GM23338 (cell line): ENCODE measurements at regions not wholly inside any gene's neighbourhood (a gene's known extent, or its start where the extent isn't known, plus 50 kb on each side); places are given as distances from the start of the nearest gene placed in this dataset.

ENCODE experiments used
- CREB1 ChIP-seq: fragments of 250-450 bp; sonication (Bioruptor Pico); IDR thresholded peaks from 2 replicates; pipeline ENCODE4 v1.5.0; 2020; ENCODE audit warnings: low read depth, mild to moderate bottlenecking, moderate library complexity
- EZH2 ChIP-seq: fragments of 200-600 bp; sonication (generic); IDR thresholded peaks from one replicate; pipeline ENCODE4 v1.8.0; 2017; ENCODE audit warnings: antibody characterized with exemption, mild to moderate bottlenecking, low read depth; ENCODE audit not compliant: unreplicated experiment
- EZH2phosphoT487 ChIP-seq: fragments of 200-600 bp; sonication (generic); IDR thresholded peaks from one replicate; pipeline ENCODE4 v1.8.1; 2018; ENCODE audit warnings: antibody characterized with exemption; ENCODE audit not compliant: unreplicated experiment
- JUNB ChIP-seq: IDR thresholded peaks from one replicate; pipeline ENCODE4 v1.6.1; 2016; ENCODE audit warnings: antibody characterized with exemption; ENCODE audit not compliant: unreplicated experiment
- NANOG ChIP-seq: IDR thresholded peaks from 2 replicates; pipeline ENCODE4 v1.6.1; 2016; ENCODE audit warnings: antibody characterized with exemption, borderline replicate concordance
- POLR2AphosphoS5 ChIP-seq: IDR thresholded peaks from 2 replicates; pipeline ENCODE4 v1.6.1; 2016; ENCODE audit warnings: antibody characterized with exemption, low read depth
- STAT1 ChIP-seq: IDR thresholded peaks from one replicate; pipeline ENCODE4 v1.6.1; 2016; ENCODE audit warnings: antibody characterized with exemption; ENCODE audit not compliant: unreplicated experiment
- ZNF114 ChIP-seq: fragments of 250-450 bp; sonication (Bioruptor Pico); IDR thresholded peaks from 2 replicates; pipeline ENCODE4 v1.5.0; 2020; ENCODE audit warnings: mild to moderate bottlenecking, moderate library complexity
- ZNF331 ChIP-seq: fragments of 250-450 bp; sonication (Bioruptor Pico); IDR thresholded peaks from 2 replicates; pipeline ENCODE4 v1.5.0; 2020; ENCODE audit warnings: low read depth, mild to moderate bottlenecking, moderate library complexity
- TF ChIP-seq, protein P1 (sequence below): IDR thresholded peaks from one replicate; pipeline ENCODE4 v1.6.1; 2018; ENCODE audit warnings: antibody characterized with exemption; ENCODE audit not compliant: unreplicated experiment
- TF ChIP-seq, protein P2 (sequence below), 2 experiments: fragments of 200-600 bp in 1 of 2; sonication (generic) in 1 of 2; conservative IDR thresholded peaks; 2 replicates each; pipeline versions ENCODE4 v1.5.1 to v1.6.1; 2016 to 2017; ENCODE audit warnings: antibody characterized with exemption in 2 of 2, low read depth in 2 of 2, mild to moderate bottlenecking in 2 of 2, moderate library complexity in 1 of 2
- TF ChIP-seq, protein P3 (sequence below): IDR thresholded peaks from 2 replicates; pipeline ENCODE4 v1.6.1; 2016; ENCODE audit warnings: antibody characterized with exemption
- TF ChIP-seq, protein P4 (sequence below): fragments of 250-450 bp; sonication (Bioruptor Pico); IDR thresholded peaks from 2 replicates; pipeline ENCODE4 v1.5.0; 2020; ENCODE audit warnings: mild to moderate bottlenecking, moderate library complexity

DNA sequence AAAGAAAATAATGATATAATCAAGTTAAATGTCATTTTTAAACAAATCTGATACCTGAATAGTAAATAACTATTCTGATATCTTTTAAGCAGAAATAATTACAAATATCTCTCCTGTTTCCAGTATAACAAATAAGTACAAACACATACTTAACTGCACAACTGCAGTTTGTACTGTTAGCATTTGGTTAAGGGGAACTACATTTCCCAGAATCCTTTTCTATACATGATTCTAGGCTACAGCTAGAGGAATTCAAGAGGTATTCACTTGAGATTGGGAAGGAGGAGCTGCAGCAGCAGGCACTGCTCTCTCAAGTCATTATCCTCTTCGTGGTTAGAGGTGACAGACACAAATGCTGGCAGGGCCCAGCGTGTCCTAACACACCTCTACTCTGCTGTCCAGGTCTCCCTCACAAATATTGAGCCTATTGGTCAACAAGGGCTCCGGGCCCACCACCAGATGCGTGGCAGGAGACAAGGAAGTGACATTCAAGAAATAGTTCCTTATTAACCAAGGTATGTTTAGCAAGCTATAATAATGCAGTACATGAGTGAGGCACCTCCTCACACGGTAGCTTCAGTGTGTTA, 255.1 kb upstream of the MKLN1 start:
- TF ChIP-seq POLR2AphosphoS5, result no peak
- TF ChIP-seq, protein P1, sequence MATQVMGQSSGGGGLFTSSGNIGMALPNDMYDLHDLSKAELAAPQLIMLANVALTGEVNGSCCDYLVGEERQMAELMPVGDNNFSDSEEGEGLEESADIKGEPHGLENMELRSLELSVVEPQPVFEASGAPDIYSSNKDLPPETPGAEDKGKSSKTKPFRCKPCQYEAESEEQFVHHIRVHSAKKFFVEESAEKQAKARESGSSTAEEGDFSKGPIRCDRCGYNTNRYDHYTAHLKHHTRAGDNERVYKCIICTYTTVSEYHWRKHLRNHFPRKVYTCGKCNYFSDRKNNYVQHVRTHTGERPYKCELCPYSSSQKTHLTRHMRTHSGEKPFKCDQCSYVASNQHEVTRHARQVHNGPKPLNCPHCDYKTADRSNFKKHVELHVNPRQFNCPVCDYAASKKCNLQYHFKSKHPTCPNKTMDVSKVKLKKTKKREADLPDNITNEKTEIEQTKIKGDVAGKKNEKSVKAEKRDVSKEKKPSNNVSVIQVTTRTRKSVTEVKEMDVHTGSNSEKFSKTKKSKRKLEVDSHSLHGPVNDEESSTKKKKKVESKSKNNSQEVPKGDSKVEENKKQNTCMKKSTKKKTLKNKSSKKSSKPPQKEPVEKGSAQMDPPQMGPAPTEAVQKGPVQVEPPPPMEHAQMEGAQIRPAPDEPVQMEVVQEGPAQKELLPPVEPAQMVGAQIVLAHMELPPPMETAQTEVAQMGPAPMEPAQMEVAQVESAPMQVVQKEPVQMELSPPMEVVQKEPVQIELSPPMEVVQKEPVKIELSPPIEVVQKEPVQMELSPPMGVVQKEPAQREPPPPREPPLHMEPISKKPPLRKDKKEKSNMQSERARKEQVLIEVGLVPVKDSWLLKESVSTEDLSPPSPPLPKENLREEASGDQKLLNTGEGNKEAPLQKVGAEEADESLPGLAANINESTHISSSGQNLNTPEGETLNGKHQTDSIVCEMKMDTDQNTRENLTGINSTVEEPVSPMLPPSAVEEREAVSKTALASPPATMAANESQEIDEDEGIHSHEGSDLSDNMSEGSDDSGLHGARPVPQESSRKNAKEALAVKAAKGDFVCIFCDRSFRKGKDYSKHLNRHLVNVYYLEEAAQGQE, result no peak
- no peak for TF ChIP-seq STAT1
- TF ChIP-seq, protein P2, sequence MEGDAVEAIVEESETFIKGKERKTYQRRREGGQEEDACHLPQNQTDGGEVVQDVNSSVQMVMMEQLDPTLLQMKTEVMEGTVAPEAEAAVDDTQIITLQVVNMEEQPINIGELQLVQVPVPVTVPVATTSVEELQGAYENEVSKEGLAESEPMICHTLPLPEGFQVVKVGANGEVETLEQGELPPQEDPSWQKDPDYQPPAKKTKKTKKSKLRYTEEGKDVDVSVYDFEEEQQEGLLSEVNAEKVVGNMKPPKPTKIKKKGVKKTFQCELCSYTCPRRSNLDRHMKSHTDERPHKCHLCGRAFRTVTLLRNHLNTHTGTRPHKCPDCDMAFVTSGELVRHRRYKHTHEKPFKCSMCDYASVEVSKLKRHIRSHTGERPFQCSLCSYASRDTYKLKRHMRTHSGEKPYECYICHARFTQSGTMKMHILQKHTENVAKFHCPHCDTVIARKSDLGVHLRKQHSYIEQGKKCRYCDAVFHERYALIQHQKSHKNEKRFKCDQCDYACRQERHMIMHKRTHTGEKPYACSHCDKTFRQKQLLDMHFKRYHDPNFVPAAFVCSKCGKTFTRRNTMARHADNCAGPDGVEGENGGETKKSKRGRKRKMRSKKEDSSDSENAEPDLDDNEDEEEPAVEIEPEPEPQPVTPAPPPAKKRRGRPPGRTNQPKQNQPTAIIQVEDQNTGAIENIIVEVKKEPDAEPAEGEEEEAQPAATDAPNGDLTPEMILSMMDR (conservative IDR thresholded peaks at IDR 0.05; ENCODE audit: low read depth in 2 of 2), result no peak
- no peak for TF ChIP-seq EZH2phosphoT487
- TF ChIP-seq, protein P3, sequence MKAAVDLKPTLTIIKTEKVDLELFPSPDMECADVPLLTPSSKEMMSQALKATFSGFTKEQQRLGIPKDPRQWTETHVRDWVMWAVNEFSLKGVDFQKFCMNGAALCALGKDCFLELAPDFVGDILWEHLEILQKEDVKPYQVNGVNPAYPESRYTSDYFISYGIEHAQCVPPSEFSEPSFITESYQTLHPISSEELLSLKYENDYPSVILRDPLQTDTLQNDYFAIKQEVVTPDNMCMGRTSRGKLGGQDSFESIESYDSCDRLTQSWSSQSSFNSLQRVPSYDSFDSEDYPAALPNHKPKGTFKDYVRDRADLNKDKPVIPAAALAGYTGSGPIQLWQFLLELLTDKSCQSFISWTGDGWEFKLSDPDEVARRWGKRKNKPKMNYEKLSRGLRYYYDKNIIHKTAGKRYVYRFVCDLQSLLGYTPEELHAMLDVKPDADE, result no peak
- TF ChIP-seq, protein P4, sequence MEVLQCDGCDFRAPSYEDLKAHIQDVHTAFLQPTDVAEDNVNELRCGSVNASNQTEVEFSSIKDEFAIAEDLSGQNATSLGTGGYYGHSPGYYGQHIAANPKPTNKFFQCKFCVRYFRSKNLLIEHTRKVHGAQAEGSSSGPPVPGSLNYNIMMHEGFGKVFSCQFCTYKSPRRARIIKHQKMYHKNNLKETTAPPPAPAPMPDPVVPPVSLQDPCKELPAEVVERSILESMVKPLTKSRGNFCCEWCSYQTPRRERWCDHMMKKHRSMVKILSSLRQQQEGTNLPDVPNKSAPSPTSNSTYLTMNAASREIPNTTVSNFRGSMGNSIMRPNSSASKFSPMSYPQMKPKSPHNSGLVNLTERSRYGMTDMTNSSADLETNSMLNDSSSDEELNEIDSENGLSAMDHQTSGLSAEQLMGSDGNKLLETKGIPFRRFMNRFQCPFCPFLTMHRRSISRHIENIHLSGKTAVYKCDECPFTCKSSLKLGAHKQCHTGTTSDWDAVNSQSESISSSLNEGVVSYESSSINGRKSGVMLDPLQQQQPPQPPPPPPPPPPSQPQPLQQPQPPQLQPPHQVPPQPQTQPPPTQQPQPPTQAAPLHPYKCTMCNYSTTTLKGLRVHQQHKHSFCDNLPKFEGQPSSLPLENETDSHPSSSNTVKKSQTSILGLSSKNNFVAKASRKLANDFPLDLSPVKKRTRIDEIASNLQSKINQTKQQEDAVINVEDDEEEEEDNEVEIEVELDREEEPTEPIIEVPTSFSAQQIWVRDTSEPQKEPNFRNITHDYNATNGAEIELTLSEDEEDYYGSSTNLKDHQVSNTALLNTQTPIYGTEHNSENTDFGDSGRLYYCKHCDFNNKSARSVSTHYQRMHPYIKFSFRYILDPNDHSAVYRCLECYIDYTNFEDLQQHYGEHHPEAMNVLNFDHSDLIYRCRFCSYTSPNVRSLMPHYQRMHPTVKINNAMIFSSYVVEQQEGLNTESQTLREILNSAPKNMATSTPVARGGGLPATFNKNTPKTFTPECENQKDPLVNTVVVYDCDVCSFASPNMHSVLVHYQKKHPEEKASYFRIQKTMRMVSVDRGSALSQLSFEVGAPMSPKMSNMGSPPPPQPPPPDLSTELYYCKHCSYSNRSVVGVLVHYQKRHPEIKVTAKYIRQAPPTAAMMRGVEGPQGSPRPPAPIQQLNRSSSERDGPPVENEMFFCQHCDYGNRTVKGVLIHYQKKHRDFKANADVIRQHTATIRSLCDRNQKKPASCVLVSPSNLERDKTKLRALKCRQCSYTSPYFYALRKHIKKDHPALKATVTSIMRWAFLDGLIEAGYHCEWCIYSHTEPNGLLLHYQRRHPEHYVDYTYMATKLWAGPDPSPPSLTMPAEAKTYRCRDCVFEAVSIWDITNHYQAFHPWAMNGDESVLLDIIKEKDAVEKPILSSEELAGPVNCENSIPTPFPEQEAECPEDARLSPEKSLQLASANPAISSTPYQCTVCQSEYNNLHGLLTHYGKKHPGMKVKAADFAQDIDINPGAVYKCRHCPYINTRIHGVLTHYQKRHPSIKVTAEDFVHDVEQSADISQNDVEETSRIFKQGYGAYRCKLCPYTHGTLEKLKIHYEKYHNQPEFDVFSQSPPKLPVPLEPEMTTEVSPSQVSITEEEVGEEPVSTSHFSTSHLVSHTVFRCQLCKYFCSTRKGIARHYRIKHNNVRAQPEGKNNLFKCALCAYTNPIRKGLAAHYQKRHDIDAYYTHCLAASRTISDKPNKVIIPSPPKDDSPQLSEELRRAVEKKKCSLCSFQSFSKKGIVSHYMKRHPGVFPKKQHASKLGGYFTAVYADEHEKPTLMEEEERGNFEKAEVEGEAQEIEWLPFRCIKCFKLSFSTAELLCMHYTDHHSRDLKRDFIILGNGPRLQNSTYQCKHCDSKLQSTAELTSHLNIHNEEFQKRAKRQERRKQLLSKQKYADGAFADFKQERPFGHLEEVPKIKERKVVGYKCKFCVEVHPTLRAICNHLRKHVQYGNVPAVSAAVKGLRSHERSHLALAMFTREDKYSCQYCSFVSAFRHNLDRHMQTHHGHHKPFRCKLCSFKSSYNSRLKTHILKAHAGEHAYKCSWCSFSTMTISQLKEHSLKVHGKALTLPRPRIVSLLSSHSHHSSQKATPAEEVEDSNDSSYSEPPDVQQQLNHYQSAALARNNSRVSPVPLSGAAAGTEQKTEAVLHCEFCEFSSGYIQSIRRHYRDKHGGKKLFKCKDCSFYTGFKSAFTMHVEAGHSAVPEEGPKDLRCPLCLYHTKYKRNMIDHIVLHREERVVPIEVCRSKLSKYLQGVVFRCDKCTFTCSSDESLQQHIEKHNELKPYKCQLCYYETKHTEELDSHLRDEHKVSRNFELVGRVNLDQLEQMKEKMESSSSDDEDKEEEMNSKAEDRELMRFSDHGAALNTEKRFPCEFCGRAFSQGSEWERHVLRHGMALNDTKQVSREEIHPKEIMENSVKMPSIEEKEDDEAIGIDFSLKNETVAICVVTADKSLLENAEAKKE (CRISPR knock-in tag), result no peak
- TF ChIP-seq EZH2, result no peak
- TF ChIP-seq ZNF331 (CRISPR knock-in tag), result no peak
- TF ChIP-seq JUNB, result no peak
- TF ChIP-seq ZNF114 (CRISPR knock-in tag), result no peak
- TF ChIP-seq CREB1 (CRISPR knock-in tag), result no peak
- TF ChIP-seq NANOG, result no peak
